Fibroblast of lung (primary cell): ENCODE measurements at regions not wholly inside any gene's neighbourhood (a gene's known extent, or its start where the extent isn't known, plus 50 kb on each side); places are given as distances from the start of the nearest gene placed in this dataset.

ENCODE experiments used
- DNase-seq, 2 donors: peaks; one replicate each; pipeline versions ENCODE4 v3.0.0 to v3.0.0-alpha.2; 2010; ENCODE audit warnings: low read depth in 2 of 2
- H2AFZ ChIP-seq: 2 replicates; pipeline ENCODE4 v1.5.1; 2012; ENCODE audit warnings: low read length, control low read depth, inconsistent platforms
- H3K27ac ChIP-seq: 2 replicates; pipeline ENCODE4 v1.5.1; 2011; ENCODE audit warnings: low read length, control low read depth; ENCODE audit not compliant: insufficient read depth
- H3K27me3 ChIP-seq: 2 replicates; pipeline ENCODE4 v1.5.1; 2011; ENCODE audit warnings: mild to moderate bottlenecking, low read length; ENCODE audit not compliant: control insufficient read depth, insufficient read depth
- H3K36me3 ChIP-seq: 2 replicates; pipeline ENCODE4 v1.5.1; 2011; ENCODE audit warnings: low read length; ENCODE audit not compliant: control insufficient read depth, insufficient read depth
- H3K4me1 ChIP-seq: 2 replicates; pipeline ENCODE4 v1.5.1; 2011; ENCODE audit warnings: low read length; ENCODE audit not compliant: control insufficient read depth, insufficient read depth; ENCODE audit errors: extremely low read depth
- H3K4me2 ChIP-seq: 2 replicates; pipeline ENCODE4 v1.5.1; 2011; ENCODE audit warnings: low read length, control low read depth; ENCODE audit not compliant: insufficient read depth; ENCODE audit errors: extremely low read depth
- H3K4me3 ChIP-seq, 4 experiments: fragments of 200-600 bp in 1 of 4; sonication (generic) in 1 of 4; replicated peaks in 1 of 4; 2 replicates each; pipeline ENCODE4 v1.5.1; 2011 to 2016; ENCODE audit warnings: low read length in 4 of 4, low read depth in 3 of 4, mild to moderate bottlenecking in 3 of 4, control low read depth in 2 of 4, inconsistent platforms in 1 of 4, mixed read lengths in 1 of 4; ENCODE audit not compliant: insufficient read depth in 1 of 4; ENCODE audit errors: control extremely low read depth in 1 of 4
- H3K79me2 ChIP-seq: 2 replicates; pipeline ENCODE4 v1.5.1; 2012; ENCODE audit warnings: mild to moderate bottlenecking, low read length, inconsistent platforms; ENCODE audit not compliant: control insufficient read depth, insufficient read depth
- H3K9ac ChIP-seq: 2 replicates; pipeline ENCODE4 v1.5.1; 2011; ENCODE audit warnings: mild to moderate bottlenecking, low read length, control low read depth; ENCODE audit not compliant: insufficient read depth
- H3K9me3 ChIP-seq: 2 replicates; pipeline ENCODE4 v1.5.1; 2012; ENCODE audit warnings: low read depth, low read length; ENCODE audit not compliant: control insufficient read depth, insufficient read depth
- H4K20me1 ChIP-seq: 2 replicates; pipeline ENCODE4 v1.5.1; 2011; ENCODE audit warnings: low read length; ENCODE audit not compliant: control insufficient read depth, insufficient read depth; ENCODE audit errors: extremely low read depth
- EZH2 ChIP-seq: IDR thresholded peaks from 2 replicates; pipeline ENCODE4 v1.5.1; 2012; ENCODE audit warnings: low read length, control low read depth, mild to moderate bottlenecking; ENCODE audit errors: missing control alignments
- TF ChIP-seq, protein P1 (sequence below), 2 donors: IDR thresholded peaks in 1 of 2; conservative IDR thresholded peaks in 1 of 2; 1 replicate in 1 of 2; 2 replicates in 1 of 2; pipeline ENCODE4 v1.5.1; 2011 to 2012; ENCODE audit warnings: low read length in 2 of 2, control low read depth in 1 of 2, inconsistent platforms in 1 of 2, low read depth in 1 of 2, mild to moderate bottlenecking in 1 of 2

DNA sequence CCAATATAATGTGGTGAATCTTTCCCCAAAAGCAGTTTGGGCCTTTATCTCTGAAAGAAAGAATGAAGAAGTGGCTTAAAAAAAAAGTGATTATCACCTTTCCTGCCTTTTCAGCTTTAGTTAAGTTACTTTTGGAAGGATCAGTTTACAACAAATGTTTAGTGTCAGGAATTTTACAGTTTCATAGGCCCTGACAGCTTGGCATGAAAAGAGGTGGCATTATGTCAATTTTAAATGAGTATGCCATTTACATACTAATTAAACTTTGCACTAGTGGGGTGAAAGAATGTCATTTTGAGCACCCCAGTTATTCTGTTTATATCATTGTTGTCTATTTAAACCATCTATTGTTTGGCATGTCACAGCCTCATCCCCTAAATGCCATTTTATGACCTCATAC, 763.5 kb upstream of the FANCL start:
- Histone ChIP-seq H4K20me1 (no peaks in the 10 kb centered on the region), H3K9me3 (no peaks in the 10 kb centered on the region), H3K79me2 (no peaks in the 10 kb centered on the region), H3K36me3 (no peaks in the 10 kb centered on the region), H3K27me3 (no peaks in the 10 kb centered on the region), H2AFZ (no peak overlapping the region), H3K4me1 (no peaks in the 10 kb centered on the region), H3K4me3 (no peak overlapping the region), H3K9ac (no peak overlapping the region), H3K27ac (no peak overlapping the region), H3K4me2 (no peak overlapping the region)
- TF ChIP-seq, protein P1, sequence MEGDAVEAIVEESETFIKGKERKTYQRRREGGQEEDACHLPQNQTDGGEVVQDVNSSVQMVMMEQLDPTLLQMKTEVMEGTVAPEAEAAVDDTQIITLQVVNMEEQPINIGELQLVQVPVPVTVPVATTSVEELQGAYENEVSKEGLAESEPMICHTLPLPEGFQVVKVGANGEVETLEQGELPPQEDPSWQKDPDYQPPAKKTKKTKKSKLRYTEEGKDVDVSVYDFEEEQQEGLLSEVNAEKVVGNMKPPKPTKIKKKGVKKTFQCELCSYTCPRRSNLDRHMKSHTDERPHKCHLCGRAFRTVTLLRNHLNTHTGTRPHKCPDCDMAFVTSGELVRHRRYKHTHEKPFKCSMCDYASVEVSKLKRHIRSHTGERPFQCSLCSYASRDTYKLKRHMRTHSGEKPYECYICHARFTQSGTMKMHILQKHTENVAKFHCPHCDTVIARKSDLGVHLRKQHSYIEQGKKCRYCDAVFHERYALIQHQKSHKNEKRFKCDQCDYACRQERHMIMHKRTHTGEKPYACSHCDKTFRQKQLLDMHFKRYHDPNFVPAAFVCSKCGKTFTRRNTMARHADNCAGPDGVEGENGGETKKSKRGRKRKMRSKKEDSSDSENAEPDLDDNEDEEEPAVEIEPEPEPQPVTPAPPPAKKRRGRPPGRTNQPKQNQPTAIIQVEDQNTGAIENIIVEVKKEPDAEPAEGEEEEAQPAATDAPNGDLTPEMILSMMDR (conservative IDR thresholded peaks at IDR 0.05 in 1 of 2, IDR thresholded peaks at IDR 0.05 in 1 of 2; ENCODE audit: low read depth in 1 of 2, low read length in 2 of 2): no peak
- no peak for TF ChIP-seq EZH2
- DNase-seq: no peak

DNA sequence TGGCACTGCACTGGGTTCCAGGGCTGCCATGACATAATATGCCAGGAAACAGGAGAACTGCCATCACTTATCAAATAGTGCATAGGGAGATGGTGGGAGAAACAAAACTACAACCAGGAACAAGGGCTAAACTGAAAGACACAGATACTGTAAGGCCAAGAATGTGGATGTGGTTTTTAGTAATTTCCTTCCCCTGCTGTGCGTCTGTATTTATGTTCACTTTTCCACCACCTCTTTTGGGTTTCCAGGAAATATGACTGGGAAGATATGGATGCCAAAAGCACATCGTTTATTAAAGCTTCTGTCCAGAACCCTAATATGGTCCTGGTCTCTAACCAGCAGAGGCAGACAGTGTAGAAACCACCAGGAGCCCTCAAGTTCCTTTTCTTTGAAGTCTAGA, 759.7 kb upstream of the FANCL start:
- Histone ChIP-seq H3K9me3 (no peaks in the 10 kb centered on the region), H3K27ac (no peak overlapping the region), H3K9ac (no peak overlapping the region), H3K4me2 (no peak overlapping the region), H2AFZ (no peak overlapping the region), H4K20me1 (no peaks in the 10 kb centered on the region), H3K27me3 (no peaks in the 10 kb centered on the region), H3K79me2 (no peaks in the 10 kb centered on the region), H3K4me3 (no peak overlapping the region), H3K4me1 (no peaks in the 10 kb centered on the region), H3K36me3 (no peaks in the 10 kb centered on the region)
- DNase-seq: peak in 1 of 2 donors; percentile 11
- TF ChIP-seq EZH2: no peak
- TF ChIP-seq, protein P1 (conservative IDR thresholded peaks at IDR 0.05 in 1 of 2, IDR thresholded peaks at IDR 0.05 in 1 of 2; ENCODE audit: low read depth in 1 of 2, low read length in 2 of 2): no peak

DNA sequence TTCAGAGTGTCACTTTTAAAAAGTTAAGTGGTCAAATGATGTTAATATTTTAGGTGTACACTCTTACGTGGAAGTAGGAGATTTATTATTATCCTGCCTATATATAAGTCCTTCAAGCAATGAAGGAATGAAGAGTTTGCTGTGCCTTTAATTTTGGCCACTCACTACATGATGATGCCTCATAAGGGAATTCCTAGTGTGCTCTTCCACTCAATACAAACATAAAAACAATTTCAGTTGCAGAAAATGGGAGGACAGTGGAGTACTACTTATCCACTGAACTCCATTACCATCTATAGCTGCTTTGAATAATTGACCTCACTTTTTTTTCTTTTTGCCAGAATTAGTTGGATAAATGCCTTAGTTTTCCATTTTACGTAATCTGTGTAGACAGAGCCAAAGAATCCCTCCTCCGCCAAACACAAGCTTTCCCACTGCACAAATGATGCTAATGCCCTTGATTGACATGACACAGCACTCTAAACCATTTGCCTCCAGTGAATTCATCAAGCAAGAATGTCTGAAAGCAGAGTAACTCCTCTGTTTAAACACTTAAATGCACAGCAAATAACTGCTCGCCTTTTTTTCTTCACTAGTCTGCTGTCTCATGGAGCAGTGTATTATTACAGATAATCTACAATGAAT, 751.1 kb upstream of the FANCL start:
- Histone ChIP-seq H2AFZ (no peak overlapping the region), H4K20me1 (no peaks in the 10 kb centered on the region), H3K4me1 (no peaks in the 10 kb centered on the region), H3K27ac (no peak overlapping the region), H3K4me2 (no peak overlapping the region), H3K79me2 (no peaks in the 10 kb centered on the region), H3K27me3 (no peaks in the 10 kb centered on the region), H3K9ac (no peak overlapping the region), H3K36me3 (no peaks in the 10 kb centered on the region), H3K9me3 (no peaks in the 10 kb centered on the region), H3K4me3 (no peak overlapping the region)
- DNase-seq: peak in 1 of 2 donors; percentile 76
- TF ChIP-seq, protein P1 (conservative IDR thresholded peaks at IDR 0.05 in 1 of 2, IDR thresholded peaks at IDR 0.05 in 1 of 2; ENCODE audit: low read depth in 1 of 2, low read length in 2 of 2): no peak
- TF ChIP-seq EZH2: no peak
